Fibroblast of gingiva (primary cell): ENCODE measurements at regions not wholly inside any gene's neighbourhood (a gene's known extent, or its start where the extent isn't known, plus 50 kb on each side); places are given as distances from the start of the nearest gene placed in this dataset.
"Not testable (repeated sequence)": the region's sequence is repeated elsewhere in the genome, so short reads cannot be mapped to it uniquely, and the experiment has no call there.

ENCODE experiments used
- DNase-seq: peaks from one replicate; pipeline ENCODE4 v3.0.0-alpha.2; 2011; ENCODE audit warnings: low read depth

DNA sequence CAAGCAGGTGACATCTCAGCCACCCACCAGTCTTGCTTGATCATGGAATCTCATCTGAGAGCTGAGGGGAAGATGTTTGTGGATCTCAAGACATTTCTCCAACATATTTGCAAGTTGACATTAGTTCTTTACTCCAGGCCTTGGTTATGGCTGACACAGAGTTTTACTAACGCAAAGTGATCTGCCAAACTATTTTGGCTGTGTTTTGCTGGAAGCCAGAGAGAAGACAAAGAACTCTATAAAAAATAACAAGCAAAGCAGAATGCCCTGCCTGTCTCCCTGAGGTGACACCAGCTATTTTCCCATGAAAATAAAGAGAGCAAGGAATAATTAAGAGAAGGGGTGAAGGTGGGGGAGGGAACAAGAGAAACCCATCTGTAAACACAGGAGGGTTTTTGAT is 286.4 kb downstream of the WDR11 start:
- no peak for DNase-seq

DNA sequence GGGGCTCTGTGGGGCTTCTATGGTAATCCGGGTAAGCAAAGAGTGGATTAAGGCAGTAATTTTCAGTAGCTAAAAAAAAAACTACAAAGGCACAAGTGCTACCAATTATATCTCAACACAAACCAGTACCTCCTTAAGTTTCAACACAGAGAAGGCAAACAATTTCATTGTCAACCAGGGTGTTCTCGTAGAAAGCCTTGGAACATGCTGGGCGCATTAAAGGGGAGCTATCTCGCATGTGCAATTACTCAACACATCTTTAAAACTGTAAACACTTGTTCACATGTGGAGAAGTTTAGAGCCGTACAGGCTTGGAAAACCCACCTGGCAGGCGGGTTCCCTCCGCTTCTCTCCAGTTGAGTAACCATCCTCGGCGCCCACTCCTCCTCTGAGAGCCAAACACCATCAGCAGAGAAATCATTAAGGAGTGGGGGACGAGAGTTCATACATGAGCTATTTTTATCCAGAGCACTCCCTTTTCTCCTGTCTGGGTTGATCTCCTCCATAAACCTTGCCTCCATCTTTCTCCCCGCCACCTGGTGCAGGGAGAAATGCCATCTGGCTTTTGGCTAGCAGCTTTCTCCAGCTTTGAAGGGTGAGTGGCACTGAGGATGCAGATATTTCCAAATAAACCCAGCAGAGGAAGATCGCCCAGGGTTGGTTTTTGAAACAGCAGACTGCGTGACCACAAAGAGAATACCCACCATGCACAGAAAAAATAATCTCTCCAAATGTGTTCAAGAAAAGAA is 287.1 kb downstream of the WDR11 start:
- no peak for DNase-seq

DNA sequence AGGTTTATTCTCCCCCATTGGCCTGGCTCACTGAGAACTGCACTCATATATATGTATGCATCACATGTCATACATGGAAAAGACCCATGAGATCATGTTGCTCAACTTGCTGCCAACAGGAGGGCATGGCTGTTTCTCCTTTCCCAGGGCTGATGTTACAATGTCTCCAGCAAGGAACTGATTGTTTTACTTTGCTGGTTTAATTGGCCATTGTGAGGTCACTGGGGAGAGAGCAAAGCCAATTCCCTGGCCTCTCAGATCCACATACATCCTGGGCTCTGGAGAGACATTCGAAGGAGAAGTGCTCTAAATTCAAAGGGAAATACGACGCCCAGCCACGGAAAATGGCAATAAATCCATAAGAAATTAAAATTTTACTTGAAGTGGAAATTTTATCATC is 287.8 kb downstream of the WDR11 start:
- DNase-seq: no peak

GRCh38 chr10:121145802-121146395 is 294.7 kb downstream of the WDR11 start:
- DNase-seq: not testable (repeated sequence)

DNA sequence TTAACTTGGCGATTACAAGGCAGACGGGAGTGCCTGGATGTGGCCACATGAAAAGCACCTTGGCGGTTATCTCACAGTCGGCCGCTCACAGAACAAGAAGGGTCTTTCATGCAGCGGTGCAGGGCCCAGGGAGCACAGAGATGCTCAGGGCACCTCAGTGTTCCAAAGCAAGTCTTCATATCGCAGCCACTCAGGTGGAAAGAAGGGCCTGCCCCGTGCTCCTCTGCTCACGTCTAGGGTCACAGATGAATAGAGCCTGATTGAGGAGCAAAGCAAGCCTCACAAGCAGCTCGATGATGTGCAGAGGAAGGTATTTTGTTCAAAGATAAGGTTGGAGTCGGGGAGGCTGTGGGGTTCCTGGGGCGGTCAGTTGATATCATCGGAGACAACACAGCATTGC is 297.8 kb downstream of the WDR11 start:
- DNase-seq: no peak

GRCh38 chr10:121152033-121152432 is 300.9 kb downstream of the WDR11 start:
- no peak for DNase-seq

DNA sequence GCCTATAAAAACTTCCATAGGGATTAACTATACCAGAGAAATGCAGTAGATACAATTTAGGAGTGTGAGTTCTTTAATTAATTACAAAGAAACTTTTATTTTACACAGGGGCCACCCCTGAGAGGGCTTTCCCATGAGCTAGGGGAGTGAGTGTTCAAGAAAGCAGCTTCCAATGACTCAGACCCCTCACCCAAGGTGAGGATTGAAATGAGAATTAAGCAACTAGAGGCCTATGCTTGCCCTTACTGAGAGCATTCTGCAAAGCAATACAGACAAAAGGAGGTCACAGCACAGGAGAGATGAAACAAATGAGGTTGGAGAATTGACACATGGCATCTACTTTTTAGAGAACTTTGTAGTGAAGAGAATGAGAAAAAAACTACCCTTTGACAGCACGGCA is 301.8 kb downstream of the WDR11 start:
- no peak for DNase-seq

DNA sequence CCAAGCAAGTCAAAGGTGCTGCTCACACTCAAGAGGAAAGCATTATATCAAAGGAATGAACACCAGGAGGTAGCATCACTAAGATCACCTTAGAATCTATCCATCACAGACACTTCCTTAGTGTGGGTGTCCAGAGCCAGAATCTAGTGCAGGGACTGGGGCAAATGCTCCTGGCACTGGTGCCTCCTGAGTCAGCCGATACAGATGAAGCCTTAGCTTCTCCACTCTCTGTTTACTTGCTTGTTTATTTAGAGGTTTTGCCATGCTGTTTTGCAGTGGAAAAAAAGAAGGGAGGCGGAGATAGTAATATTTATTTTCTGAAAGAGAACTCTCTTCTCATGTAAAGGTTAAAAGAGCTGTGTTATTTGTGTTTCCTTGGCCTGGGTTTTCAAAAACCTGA is 303.1 kb downstream of the WDR11 start:
- DNase-seq: no peak

DNA sequence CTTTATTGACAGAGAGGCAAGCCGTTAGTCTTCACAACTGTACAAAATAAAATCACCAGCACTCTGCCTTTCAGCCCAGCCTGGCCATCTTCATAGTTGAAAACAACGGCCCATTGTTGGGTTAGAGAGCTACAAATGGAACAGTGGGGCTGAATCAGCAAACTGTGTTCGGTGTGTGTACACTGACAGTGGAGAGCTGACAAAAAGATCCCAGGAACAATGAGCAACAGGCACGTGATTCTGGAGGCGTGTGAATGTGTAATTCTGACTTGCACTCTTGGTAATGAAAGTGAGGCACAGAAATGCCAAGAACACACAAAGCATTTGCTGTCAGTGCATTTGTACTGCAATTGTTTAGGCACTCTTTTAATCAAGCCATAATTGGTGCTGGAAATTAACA is 303.7 kb downstream of the WDR11 start:
- no peak for DNase-seq

- DNase-seq: no peak
Observed at GRCh38 chr10:121155742-121156474, 304.7 kb downstream of the WDR11 start.

GRCh38 chr10:121157998-121158397 is 306.8 kb downstream of the WDR11 start:
- DNase-seq: no peak

DNA sequence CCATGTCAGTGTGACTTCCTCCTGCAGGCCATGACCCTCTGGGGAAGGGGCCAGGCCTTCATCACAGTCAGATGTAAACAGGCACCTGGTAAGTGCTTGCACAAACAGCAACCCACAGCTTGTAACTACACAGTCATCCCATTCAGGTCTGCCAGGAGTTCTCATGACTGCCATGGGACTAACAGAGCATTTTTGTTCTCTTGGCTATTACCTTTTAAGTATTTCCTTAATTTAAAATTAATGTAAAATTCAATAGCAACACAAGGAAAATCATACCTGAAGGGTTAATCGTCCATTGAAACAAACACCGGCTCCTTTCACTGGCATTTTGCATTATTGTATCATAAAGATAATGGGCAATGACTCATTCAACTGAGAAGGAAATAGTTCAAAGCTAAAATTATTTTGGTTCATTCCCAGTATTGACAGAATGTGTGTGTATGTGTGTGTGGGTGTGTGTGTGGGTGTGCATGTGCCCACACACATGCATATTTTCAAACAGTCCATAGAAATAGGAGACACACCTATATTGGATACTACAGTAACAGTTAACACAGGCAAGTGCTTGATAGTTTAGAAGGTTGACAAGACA is 307.9 kb downstream of the WDR11 start:
- DNase-seq: no peak

DNA sequence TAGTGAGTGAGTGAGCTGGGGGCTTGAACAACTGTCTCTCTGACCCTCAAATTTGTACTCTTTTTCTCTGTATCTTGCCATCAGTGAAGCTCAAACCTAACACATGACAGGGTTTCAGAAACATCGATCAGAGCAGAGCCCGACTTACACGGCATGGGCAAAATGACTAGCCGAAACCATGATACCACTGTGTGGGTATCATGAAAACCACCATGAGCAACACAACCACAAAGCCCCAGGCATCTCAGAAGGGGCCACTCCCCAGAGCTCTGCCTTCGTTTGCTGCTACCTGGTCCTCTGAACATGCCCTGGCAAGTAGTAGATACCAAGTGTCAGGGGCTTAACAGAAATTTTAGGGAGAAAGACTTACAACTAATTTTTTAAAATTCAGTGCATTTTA is 308.5 kb downstream of the WDR11 start:
- no peak for DNase-seq

GRCh38 chr10:121165276-121165675 is 314.1 kb downstream of the WDR11 start:
- DNase-seq: no peak

DNA sequence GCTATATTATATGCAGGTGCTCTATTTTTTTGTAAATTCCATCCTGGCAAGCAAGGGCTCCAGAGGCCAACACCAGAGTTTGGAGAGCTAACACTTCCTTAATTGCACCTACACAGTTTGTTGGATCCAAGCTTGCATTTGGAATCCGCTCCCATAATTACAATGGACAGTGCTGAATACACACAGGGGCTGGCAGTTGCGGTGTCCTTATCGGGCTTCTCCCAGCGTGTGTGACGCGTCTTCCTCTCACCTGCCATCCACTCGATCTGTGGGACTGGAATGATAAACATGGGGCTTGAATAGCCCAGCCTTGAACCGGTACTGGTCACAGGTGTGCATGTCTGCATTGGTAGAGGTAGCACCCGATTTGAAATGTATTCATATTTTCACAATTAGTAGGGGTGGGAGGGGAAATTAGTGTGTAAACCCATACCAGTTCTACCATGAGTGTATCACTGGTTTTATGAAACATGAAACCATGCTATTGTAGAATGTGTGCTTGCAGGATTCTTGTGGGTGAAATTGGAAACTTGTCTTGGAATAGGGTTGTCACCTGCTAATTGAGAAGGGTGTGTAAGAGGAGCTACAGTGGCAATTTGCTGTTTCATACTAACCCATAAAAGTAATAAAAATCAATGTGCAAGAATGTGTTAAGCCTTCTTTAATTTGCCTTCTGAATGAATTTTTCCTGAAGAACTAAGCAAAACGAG is 316.5 kb downstream of the WDR11 start:
- DNase-seq: no peak

- DNase-seq: no peak
Observed at GRCh38 chr10:121168545-121169216, 317.5 kb downstream of the WDR11 start.

GRCh38 chr10:121169406-121169805 is 318.2 kb downstream of the WDR11 start:
- DNase-seq: no peak

GRCh38 chr10:121171825-121172787 is 320.9 kb downstream of the WDR11 start:
- DNase-seq: no peak

GRCh38 chr10:121179006-121179405 is 327.8 kb downstream of the WDR11 start:
- DNase-seq: no peak

- no peak for DNase-seq
Observed at GRCh38 chr10:121182219-121182618, 331.1 kb downstream of the WDR11 start.

DNA sequence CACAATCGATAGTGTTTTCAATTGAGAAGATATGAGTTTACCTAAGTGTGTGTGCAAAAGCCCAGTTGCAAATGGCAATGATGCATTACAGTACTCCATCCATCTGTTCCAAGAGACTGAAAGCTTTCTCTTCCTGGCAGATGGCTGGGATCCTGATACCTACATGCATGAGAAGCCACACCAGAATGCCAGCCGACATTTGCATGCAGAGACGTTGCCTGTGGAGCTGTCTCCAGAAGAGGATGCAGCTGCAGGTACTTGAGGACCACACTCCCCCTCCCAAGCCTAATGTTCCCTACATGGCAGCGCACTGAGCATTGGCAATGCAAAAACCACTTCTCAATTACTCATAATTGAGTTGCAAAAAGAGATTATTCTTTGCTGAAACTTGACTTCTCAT is 332.1 kb downstream of the WDR11 start:
- no peak for DNase-seq
